Renal pelvis (tissue), 1 donor: ENCODE measurements at regions not wholly inside any gene's neighbourhood (a gene's known extent, or its start where the extent isn't known, plus 50 kb on each side); places are given as distances from the start of the nearest gene placed in this dataset.

Source experiments
- DNase-seq: peaks from one replicate; pipeline ENCODE4 v3.0.0-alpha.2; 2013

DNA sequence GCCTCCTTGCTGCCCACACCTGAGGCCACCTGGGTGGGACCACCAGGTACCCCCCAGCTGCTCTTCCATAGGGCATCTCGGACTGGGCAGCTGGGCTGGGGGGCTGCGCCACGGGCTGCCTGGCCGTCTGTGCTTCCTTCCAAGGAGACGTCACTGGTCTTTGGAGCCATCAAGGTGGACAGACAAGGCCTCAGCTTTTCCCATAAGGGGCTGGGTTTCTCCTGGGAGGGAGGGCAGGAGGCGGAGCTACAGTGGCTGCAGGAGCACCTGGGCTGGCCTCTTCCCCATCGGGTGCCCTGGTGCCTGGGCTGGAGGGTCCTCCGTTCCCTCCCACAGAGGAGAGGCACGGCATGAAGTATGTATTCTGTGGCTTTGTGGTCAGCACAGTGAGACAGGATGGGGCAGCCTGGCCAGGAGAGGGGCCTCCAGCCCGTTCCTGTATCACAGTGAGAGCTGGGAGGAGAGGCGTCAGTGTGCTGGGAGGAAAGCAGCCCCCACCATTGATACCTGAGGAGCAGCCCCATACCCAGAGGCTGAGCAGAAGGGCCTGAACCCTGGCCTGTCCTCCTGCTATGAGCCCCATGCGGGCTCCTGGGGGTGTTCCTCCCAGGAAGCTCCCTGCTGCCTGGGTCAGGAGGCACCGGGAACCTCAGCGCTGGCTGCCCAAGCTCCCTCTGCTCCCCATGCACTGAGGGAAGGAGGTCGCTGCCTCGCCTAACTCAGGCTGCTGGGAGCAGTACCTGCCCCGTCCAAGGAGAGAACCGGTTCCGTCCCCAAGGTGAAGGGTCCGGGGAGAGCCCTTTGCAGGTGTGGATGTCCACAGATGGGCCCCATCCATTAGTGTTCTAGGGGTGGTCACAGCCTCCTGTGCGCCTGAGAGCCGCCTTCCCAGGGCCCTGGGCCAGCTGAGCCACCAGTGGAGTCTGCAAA, 1075.0 kb downstream of the BRD1 start:
- DNase-seq = no peak

DNA sequence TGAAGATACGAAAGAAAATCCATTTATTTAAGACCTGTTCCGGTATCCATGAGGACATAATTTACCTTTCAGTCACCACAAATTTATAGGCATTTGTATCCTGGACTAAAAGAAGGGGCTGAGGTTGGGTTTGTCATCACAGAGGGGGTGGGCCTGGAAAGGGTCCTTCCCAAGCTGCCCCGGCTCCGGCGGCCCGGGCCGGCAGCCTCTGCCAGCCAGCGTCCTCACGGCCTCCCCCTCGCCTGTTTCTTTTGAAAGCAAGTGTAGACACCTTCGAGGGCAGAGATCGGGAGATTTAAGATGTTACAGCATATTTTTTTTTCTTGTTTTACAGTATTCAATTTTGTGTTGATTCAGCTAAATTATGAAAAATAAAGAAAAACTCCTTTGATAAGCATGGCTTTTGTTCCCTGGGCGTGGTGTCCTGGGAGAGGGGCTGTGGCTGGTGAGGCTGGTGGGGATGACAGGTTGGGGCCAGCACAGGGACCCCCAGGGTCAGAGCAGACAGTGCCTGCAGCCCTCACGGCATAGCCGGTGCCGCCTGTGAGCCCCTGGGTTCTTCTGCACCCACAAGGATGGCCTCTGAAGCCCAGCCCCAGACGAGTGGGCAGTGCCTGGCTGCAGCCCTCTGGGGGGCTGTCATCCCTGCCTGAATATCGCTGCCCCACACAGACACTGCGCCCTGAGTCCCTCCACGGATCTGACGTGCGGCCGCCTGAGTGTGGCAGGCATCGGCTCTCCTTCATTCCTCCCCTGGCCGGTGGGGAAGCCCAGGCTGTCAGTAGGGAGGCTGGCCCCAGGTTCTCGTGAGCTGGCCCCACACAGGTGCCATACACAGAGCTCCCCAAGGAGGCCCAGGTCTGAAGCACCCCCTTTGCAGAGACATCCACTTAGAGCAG, 1075.9 kb downstream of the BRD1 start:
- no peak for DNase-seq

DNA sequence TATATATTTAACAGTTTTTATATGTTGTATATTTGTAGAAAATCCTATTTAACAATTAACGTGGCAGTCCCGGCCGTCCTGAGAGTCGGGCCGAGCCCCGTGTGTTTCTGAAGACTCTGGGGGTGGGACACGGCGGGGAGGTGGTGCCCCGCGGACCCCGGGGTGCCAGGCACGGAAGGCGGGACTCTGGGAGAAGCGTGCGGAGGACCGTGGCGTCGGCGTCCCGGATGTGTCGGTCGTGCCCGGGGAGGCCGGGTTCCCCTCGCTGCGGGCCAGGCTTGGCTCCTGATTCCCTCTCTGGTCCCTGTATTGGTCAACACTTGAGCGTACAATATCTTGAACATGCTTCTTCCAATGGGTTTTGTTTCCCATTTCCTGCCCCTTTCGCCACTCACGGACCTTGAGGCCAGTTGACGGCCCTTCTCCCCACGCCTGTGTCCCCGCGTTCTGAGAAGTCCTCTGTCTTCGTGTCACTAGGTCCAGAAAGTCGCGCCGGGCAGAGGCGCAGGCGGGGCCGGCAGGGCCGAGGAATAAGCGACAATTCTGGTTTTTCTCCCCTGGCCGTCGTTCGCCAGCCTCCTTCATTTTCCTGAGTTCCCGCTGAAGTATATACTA, 1076.7 kb downstream of the BRD1 start:
- no peak for DNase-seq

DNA sequence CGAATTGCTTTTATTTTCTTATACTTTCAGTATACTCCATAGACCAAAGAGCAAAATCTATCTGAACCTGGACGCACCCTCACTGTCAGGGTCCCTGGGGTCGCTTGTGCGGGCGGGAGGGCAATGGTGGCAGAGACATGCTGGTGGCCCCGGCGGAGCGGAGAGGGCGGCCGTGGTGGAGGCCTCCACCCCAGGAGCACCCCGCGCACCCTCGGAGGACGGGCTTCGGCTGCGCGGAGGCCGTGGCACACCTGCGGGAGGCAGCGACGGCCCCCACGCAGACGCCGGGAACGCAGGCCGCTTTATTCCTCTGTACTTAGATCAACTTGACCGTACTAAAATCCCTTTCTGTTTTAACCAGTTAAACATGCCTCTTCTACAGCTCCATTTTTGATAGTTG, 1077.4 kb downstream of the BRD1 start:
- DNase-seq = no peak

DNA sequence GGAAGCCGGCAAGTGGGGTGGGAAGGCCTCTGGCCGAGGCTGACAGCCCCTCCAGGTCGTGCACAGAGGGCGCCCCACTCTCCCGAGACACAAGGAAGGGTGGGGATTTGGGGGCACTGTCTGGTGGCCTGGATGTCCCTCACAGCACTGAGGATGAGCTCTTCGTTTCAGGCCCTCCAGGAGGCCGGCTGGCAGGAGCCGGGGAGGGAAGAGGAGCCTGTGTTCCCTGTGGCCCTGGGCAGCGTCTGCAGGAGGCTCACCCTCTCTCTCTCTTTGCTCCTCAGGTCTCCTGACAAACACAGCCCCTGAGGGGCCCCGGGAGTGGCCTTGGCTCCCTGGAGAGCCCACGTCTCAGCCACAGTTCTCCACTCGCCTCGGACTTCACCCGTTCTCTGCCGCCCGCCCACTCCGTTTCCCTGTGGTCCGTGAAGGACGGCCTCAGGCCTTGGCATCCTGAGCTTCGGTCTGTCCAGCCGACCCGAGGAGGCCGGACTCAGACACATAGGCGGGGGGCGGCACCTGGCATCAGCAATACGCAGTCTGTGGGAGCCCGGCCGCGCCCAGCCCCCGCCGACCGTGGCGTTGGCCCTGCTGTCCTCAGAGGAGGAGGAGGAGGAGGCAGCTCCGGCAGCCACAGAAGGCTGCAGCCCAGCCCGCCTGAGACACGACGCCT, 1078.0 kb downstream of the BRD1 start:
- DNase-seq = no peak

DNA sequence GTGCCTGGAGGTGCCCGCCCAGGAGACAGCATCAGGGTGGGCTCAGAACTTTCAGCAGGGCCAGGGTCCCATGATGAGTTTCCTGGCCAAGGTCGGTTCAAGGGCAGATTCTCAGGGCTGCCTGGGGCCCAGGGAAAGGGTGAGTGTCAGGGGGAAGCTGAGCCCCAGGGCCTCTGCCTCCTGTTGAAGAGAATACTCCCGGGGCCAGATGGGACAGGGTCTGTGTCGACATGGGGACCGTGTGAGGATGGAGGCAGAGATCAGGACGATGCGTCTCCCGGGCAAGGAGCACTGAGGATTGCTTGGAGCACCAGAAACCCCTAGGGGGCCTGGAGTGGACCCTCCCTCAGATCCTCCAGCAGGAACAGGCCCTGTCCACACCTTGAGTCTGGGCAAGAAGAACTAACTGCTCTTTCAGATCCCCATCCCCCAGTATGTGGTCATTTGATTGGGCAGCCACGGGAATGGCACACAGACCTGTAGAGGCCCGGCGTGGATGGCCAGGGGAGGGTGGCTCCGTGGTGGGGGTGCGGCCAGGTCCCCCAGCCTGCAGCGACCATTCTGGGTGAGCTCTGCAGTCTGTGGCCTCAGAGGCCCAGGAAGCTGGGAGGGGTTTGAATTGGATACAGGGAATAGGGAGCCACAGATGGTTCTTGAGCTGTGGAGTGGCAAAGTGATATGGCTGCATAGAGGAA, 1078.7 kb downstream of the BRD1 start:
- no peak for DNase-seq

DNA sequence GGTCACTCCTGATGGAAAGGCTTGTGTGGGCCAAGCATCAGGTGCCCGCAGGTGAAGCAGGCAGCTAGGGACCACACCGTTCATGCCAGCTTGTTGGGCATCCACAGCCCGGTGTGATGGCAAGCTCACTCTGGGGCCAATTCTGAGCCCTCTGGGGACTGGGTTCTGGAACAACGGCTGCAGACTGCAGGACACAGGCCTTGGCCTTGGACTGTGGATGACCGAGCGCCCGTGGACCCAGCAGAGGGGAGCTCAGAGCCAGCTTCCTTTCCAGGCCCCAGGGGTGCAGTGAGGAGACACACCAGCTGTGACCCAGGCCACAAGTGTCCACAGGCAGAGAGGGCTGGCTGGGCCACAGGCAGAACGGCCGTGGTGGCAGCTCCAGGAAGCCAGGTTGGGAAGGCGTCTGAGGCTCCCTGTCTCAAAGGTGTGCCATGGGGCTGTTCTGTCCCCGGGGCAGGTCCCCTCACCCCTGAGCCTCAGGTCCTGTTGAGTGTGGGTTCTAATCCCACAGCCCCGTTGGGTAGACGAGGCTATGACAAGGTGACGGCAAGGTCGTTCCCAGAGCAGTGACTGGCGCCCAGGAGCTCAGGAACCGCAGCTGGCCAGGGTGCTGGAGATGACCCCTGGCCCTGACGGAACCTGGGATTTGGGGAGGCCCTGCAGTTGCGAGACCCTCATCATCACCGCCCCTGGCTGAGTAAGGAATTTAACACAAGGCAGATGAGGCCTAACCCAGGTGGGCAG, 1079.4 kb downstream of the BRD1 start:
- no peak for DNase-seq

DNA sequence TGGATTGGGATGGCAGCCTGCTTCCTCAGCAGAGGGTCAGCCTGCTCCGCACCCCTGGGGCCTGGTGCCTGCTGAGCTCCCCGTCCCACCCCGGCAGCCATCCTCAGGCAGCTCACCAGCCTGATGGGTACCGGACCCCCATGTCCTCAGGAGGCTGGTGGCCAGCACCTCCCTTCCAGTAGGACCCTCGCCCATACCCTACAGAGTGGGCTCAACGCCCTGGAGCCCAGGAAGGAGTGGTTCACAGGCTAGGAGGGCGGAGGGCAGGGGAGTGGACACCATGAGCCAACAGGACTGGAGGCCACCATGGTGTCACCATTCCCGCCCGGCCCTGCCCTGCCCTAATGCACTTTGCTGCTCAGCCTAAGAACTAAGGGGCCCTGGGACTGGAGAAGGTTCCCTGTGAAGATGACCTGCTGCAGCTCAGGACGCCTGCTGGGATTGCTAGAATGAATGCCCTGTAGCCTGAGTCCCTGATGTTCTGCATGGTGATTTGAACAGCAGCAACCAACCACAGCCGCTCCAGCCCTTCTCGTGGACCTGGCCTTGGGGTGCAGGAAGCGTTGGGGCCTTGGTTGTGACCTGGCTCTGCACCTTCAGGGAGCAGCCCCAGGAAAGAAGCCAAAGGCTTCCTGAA, 1080.8 kb downstream of the BRD1 start:
- no peak for DNase-seq

DNA sequence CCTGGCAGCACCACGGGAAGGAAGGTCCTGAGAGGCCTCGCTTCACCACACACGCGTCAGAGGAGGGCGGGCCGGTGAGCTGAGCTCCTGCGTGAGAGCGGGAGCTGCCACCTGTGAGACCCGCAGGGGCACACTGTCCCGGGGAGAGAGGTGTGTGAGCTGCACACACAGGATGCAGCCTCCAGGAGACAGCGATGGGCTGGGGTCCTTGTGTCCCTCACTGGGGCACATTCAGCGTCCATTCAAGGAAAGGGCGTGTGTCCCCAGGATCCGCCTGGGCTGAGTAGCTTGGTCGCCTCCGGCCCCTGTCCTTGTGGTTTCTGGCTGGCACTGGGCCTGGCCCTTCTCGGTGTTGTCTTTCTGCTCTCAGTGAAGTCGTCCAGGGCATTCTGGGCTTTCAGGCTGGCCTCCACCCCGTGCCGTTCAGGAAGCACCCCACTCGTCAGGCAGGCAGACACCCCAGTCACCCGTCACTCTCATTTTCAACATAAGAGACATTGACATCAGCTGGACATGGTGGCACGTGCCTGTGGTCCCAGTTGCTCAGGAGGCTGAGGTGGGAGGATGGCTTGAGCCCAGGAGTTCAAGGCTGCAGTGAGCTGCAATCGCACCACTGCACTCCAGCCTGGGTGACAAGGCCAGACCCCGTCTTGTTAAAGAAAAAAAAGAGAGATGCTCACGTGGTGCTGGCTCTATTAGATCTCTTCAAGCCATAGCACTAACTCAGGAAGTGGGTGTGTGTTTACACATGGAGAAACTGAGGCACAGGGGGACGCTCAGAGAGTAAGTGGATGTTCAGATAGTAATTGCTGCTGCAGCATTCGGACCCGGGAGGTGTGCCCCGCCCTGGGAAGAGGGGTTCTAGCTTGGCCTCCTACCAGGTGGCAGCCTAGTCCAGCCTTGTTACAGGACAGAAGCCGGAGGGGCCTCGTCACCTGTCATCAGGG, 1081.6 kb downstream of the BRD1 start:
- no peak for DNase-seq

DNA sequence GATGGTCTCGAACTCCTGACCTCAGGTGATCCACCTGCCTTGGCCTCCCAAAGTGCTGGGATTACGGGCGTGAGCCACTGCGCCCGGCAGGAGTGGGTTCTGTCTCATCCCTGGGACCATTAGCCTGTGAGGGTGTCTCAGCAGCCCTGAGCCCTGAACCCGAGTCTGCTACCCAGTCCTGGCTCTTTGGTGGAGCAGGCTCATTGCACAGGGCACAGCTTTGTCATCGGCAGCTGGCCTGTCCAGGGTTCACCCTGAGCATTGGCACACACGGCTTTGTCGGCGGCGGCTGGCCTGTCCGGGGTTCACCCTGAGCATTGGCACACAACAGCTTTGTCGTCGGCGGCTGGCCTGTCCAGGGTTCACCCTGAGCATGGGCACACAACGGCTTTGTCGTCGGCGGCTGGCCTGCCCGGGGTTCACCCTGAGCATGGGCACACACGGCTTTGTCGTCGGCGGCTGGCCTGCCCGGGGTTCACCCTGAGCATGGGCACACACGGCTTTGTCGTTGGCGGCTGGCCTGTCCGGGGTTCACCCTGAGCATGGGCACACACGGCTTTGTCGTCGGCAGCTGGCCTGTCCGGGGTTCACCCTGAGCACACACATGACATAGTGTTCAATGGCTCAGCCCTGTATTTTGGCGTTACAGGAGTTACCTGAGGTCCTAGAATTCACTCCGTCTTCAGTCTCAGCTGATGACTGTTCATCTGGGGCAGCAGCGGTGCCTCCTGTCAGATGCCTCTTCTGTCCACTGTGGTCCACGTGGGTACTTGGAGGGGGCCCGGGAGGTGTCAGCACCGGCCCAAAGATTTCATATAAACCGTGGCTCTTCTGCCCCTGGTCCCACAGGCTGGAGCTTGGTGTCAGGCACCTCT, 1082.5 kb downstream of the BRD1 start:
- DNase-seq = no peak

DNA sequence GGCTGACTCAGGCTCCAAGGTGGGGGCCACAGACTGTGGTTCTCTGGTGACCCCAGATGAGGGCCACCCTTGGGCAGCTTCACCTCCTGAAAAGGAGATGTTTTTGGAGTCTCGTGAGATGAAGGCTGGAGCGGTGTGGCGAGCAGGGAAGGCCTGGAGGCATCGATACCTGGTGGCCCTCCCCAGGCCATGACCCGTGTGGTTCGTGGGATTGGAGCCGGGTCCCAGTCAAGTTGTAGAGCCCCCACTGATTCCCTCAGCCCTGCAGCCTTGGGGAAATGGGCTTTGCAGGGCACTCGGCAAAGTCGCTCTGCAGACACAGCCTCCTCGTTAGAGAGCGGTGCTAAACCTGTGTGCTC, 1083.4 kb downstream of the BRD1 start:
- no peak for DNase-seq

DNA sequence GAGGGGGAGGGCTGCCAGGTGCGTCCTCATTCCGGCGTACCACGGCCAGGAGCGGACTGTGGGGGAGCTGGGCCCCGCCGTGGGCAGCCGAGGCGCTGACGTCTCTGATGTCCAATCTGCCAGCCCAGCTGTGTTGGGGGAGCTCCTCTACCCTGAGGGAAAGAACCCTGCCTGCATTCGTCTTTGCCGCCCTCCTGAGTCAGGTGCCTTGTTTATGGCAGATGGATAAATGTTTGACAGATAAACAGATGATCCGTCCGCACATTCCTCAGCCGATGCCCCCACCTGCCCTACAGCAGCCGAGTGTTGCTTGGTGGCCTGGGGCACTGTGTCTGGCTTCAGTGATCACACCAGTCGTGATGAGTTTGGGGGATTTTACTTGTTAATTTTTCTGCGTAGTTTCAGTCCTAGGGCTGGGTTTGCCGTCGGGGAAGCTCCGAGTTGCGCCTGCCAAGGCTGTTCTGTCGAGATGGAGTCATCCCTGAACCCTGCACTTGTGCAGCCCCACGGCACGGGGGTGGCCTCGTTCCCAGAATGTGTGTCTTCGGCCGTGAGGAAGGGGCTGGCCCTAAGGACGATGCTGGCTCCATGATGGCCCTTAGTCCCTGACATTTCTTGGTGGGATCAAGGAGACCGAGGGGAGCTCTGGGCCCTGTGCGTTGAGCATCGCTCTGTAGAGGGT, 1083.9 kb downstream of the BRD1 start:
- DNase-seq = no peak

DNA sequence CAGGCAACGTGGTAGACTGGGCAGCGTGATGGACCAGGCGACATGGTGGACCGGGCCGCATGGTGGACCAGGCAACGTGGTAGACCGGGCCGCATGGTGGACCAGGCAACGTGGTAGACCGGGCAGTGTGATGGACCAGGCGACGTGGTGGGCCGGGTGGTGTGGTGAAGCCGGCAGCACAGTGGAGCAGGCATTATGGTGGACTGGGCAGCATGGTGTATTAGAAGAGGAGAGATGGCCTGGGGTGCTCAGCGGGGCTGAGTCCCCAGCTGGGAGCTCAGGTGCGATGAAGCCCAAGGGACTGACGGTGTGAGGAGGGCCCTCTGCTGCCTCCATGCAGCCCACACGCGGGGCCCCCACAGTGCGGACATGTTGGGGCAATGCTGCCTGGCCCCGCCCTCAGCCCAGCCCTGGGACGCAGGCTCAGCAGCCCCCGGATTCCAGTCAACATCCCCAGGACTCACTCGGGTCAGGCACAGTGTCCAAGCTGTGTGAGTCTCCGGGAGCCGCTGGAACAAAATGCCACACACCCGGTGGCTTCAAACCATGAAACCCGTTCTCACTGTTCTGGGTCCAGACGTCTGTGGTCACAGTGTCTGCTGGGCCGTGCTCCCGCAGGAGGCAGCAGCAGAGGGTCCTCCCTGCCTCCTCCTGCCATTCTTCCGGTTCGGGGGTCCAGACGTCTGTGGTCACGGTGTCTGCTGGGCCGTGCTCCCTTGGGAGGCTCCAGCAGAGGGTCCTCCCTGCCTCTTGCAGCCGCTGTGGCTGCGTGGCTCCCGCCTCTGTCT, 1084.9 kb downstream of the BRD1 start:
- DNase-seq = no peak

DNA sequence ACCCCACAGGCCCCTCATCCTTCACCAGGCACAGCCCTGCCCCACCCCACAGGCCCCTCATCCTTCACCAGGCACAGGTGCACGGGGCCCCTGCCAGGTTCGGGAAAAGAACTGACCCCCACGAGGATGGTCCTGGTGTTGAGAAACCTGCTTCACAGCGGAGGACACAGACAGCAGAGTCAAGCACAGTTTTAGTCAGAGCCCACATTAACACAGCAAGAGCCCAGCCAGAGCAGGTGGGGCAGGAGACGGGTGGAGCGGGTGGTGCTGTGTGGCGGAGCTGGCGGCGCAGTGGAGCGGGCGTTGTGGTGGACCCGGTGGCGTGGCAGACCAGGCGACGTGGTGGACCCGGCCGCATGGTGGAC, 1085.5 kb downstream of the BRD1 start:
- DNase-seq = no peak

DNA sequence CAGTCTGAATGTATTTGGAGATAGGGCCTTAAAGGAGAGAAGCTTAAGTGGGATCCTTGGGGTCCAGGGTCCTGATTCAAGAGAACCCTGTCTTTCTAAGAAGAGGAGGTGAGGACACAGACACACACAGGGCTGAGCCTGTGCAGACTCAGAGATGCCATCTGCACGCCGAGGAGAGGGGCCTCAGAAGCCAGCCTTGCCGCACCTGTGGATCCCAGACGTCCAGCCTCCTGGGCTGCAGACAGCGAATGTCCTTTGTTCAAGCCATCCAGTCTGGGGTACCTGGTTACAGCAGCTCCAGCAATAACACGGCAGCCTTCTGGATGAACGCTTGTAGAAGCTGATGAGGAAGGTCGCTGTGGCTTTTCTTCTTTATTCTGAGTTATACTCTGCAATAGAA, 1086.1 kb downstream of the BRD1 start:
- DNase-seq = no peak

DNA sequence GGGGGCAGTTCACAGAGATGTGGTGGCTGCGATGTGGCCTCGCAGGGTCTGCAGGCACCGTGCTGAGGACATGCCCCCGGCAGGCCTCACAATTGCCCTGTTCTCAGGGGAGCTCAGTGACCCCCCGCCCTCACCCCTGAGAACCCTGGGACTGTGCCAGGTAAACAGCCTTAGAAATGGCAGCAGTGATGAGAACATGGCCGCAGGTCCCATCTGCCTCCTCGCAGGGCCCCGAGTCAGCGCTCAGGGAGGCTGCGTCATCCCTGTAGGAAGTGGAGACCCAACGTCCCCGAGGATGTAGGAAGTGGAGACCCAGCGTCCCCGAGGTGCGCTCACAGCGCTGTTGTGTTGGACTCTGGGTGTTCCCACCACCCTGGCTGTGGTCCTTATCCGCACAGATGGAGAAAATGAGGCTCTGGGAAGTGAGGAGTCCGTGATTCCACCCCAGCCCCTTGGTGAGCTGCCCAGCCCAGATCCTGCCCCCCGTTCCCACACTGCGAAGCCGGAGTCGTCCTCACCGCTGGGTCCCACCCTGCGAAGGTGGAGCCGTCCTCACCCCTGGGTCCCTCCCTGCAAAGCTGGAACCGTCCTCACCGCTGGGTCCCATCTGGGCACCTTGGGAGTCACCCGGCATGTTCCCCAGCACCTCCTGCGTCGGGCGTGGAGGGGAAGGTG, 1086.8 kb downstream of the BRD1 start:
- DNase-seq = no peak
